CD4-positive, alpha-beta T cell (primary cell): ENCODE measurements at regions not wholly inside any gene's neighbourhood (a gene's known extent, or its start where the extent isn't known, plus 50 kb on each side); places are given as distances from the start of the nearest gene placed in this dataset.

Experiments
- ATAC-seq: fragments of 200-7000 bp; cut with Tn5 transposase; one replicate; pipeline ENCODE4 v1.10.0; 2022; ENCODE audit warnings: mild to moderate bottlenecking; ENCODE audit not compliant: poor library complexity
- CTCF ChIA-PET: fragments of 350-600 bp; sonication (Branson Sonifier 250); formaldehyde crosslinking; loops from one replicate; lab custom pipeline; 2021; ENCODE audit warnings: antibody characterized with exemption, inconsistent platforms; lab: Charles Lee
- POLR2A ChIA-PET: fragments of 350-600 bp; sonication (Branson Sonifier 250); formaldehyde crosslinking; loops from one replicate; lab custom pipeline; 2021; ENCODE audit warnings: antibody characterized with exemption, inconsistent platforms; lab: Charles Lee
- DNase-seq, 14 experiments: peaks; one replicate each; pipeline ENCODE4 v3.0.0-alpha.2; 2013 to 2020; ENCODE audit warnings: mixed read lengths in 2 of 14
- H3K27ac ChIP-seq, 2 donors: one replicate each; pipeline versions ENCODE4 v1.5.1 to v1.7.0; 2013; ENCODE audit warnings: low read length in 2 of 2, low read depth in 1 of 2, mild to moderate bottlenecking in 1 of 2
- H3K27me3 ChIP-seq, 2 experiments: 1 replicate in 1 of 2; 2 replicates in 1 of 2; pipeline versions ENCODE4 v1.6.1 to v1.7.0; 2013; ENCODE audit warnings: low read length in 2 of 2, control low read depth in 1 of 2, mild to moderate bottlenecking in 1 of 2, moderate library complexity in 1 of 2; ENCODE audit not compliant: insufficient read depth in 2 of 2, control insufficient read depth in 1 of 2
- H3K36me3 ChIP-seq: one replicate; pipeline ENCODE4 v1.6.1; 2013; ENCODE audit warnings: low read length, control low read depth; ENCODE audit not compliant: insufficient read depth
- H3K4me1 ChIP-seq: one replicate; pipeline ENCODE4 v1.6.1; 2013; ENCODE audit warnings: low read length, control low read depth; ENCODE audit not compliant: insufficient read depth
- H3K4me3 ChIP-seq: one replicate; pipeline ENCODE4 v1.5.1; 2013; ENCODE audit warnings: mild to moderate bottlenecking, low read length, moderate library complexity
- H3K9me3 ChIP-seq, 2 experiments: 1 replicate in 1 of 2; 2 replicates in 1 of 2; pipeline versions ENCODE4 v1.6.1 to v1.7.0; 2013; ENCODE audit warnings: low read length in 2 of 2, mild to moderate bottlenecking in 2 of 2, control low read depth in 1 of 2, moderate library complexity in 1 of 2; ENCODE audit not compliant: control insufficient read depth in 1 of 2, insufficient read depth in 1 of 2
- H3K27ac Mint-ChIP-seq: one replicate; pipeline ENCODE4 v1.8.0; 2020; ENCODE audit warnings: mixed read lengths
- H3K27me3 Mint-ChIP-seq: one replicate; pipeline ENCODE4 v1.8.0; 2021; ENCODE audit warnings: mixed read lengths
- H3K36me3 Mint-ChIP-seq: one replicate; pipeline ENCODE4 v1.8.0; 2021; ENCODE audit warnings: low read depth, mixed read lengths
- H3K4me1 Mint-ChIP-seq: one replicate; pipeline ENCODE4 v1.8.0; 2021; ENCODE audit warnings: low read depth, mixed read lengths
- H3K4me3 Mint-ChIP-seq: one replicate; pipeline ENCODE4 v1.8.0; 2020; ENCODE audit warnings: mild to moderate bottlenecking, mixed read lengths
- H3K9me3 Mint-ChIP-seq: one replicate; pipeline ENCODE4 v1.8.0; 2020; ENCODE audit warnings: mixed read lengths
- intact Hi-C, 2 experiments: fragments of 100-400 bp; cut with DNase I in 1 of 2; cut with micrococcal nuclease in 1 of 2; formaldehyde crosslinking; loops; one replicate each; pipeline versions ENCODE4 v1.15.1 to v1.9.0; 2023 to 2025; cut with DNase I, micrococcal nuclease
- TF ChIP-seq, protein P1 (sequence below): fragments of 200-600 bp; IDR thresholded peaks from one replicate; pipeline ENCODE4 v1.8.0; 2022; ENCODE audit warnings: antibody characterized with exemption, mild to moderate bottlenecking

- no peak overlapping the region for H3K27ac ChIP-seq
- no peak overlapping the region for H3K4me3 ChIP-seq
- H3K4me1 ChIP-seq = no peaks in the 10 kb centered on the region
- ATAC-seq (no peak), DNase-seq (no peak)
- H3K27me3 ChIP-seq = no peaks in the 10 kb centered on the region
- H3K9me3 Mint-ChIP-seq = peaks cover 3% of the 10 kb centered on the region
- no peaks in the 10 kb centered on the region for H3K27me3 Mint-ChIP-seq
- H3K36me3 Mint-ChIP-seq = no peaks in the 10 kb centered on the region
- peaks cover 0 to 6% of the 10 kb centered on the region in 2 experiments for H3K9me3 ChIP-seq
- ChIA-PET CTCF (no interaction called here), POLR2A (no interaction called here)
- TF ChIP-seq, protein P1, sequence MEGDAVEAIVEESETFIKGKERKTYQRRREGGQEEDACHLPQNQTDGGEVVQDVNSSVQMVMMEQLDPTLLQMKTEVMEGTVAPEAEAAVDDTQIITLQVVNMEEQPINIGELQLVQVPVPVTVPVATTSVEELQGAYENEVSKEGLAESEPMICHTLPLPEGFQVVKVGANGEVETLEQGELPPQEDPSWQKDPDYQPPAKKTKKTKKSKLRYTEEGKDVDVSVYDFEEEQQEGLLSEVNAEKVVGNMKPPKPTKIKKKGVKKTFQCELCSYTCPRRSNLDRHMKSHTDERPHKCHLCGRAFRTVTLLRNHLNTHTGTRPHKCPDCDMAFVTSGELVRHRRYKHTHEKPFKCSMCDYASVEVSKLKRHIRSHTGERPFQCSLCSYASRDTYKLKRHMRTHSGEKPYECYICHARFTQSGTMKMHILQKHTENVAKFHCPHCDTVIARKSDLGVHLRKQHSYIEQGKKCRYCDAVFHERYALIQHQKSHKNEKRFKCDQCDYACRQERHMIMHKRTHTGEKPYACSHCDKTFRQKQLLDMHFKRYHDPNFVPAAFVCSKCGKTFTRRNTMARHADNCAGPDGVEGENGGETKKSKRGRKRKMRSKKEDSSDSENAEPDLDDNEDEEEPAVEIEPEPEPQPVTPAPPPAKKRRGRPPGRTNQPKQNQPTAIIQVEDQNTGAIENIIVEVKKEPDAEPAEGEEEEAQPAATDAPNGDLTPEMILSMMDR = no peak
- H3K4me1 Mint-ChIP-seq = no peaks in the 10 kb centered on the region
- no peaks in the 10 kb centered on the region for H3K36me3 ChIP-seq
- no peak overlapping the region for H3K4me3 Mint-ChIP-seq
- intact Hi-C loops = no loop called here
- no peak overlapping the region for H3K27ac Mint-ChIP-seq
Measured at GRCh38 chr13:82822935-82823334, 1059.3 kb downstream of the SLITRK1 start.

GRCh38 chr13:82817133-82817532 lies 1065.1 kb downstream of the SLITRK1 start:
- H3K27ac ChIP-seq = no peak overlapping the region
- no peaks in the 10 kb centered on the region for H3K27me3 Mint-ChIP-seq
- no peak for DNase-seq
- H3K27ac Mint-ChIP-seq = no peak overlapping the region
- ChIA-PET CTCF (no interaction called here), POLR2A (no interaction called here)
- TF ChIP-seq, protein P1 = no peak
- no peaks in the 10 kb centered on the region for H3K4me1 Mint-ChIP-seq
- H3K9me3 Mint-ChIP-seq = peaks cover 6% of the 10 kb centered on the region
- H3K27me3 ChIP-seq = no peaks in the 10 kb centered on the region
- no peaks in the 10 kb centered on the region for H3K36me3 ChIP-seq
- ATAC-seq = no peak
- H3K36me3 Mint-ChIP-seq = no peaks in the 10 kb centered on the region
- H3K4me3 ChIP-seq = no peak overlapping the region
- intact Hi-C loops = no loop called here
- no peaks in the 10 kb centered on the region for H3K4me1 ChIP-seq
- H3K4me3 Mint-ChIP-seq = no peak overlapping the region
- H3K9me3 ChIP-seq = peaks cover 0 to 7% of the 10 kb centered on the region in 2 experiments

DNA sequence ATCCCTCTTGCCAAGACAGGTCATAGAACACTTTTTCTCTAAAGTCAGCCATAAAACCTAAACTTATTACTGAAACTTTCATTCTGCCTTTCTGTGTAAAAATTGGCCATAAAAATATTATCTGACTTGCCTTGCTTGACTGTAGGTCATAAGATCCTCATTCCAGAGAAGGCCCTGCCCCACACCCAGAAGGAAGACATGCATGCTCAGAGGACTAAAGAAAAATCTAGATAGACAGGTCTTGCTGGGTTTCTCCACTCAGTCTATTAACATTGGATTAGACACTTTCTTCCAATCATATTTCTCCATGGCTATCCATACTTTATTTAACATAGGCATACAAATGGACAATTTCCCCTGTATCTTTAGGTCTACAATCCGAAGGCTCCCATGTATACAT lies 1066.5 kb downstream of the SLITRK1 start:
- ATAC-seq = no peak
- intact Hi-C loops = no loop called here
- Mint-ChIP-seq H3K27ac (no peak overlapping the region), H3K4me3 (no peak overlapping the region), H3K27me3 (no peaks in the 10 kb centered on the region), H3K36me3 (no peaks in the 10 kb centered on the region), H3K4me1 (no peaks in the 10 kb centered on the region), H3K9me3 (peaks cover 11% of the 10 kb centered on the region)
- ChIA-PET CTCF (no interaction called here), POLR2A (no interaction called here)
- Histone ChIP-seq H3K4me1 (no peaks in the 10 kb centered on the region), H3K4me3 (no peak overlapping the region), H3K27me3 (no peaks in the 10 kb centered on the region), H3K36me3 (no peaks in the 10 kb centered on the region), H3K27ac (no peak overlapping the region), H3K9me3 (peaks cover 0 to 7% of the 10 kb centered on the region in 2 experiments)
- TF ChIP-seq, protein P1 = no peak
- no peak for DNase-seq
